ENCODE measurements at regions not wholly inside any gene's neighbourhood (a gene's known extent, or its start where the extent isn't known, plus 50 kb on each side); places are given as distances from the start of the nearest gene placed in this dataset.

- Histone ChIP-seq H3K9me3 (ENCODE audit: control insufficient read depth, low read length) (no peaks in the 10 kb centered on the region), H3K4me3 (ENCODE audit: low read length) (no peak overlapping the region), H3K27ac (ENCODE audit: low read depth, low read length) (no peak overlapping the region), H3K4me1 (ENCODE audit: control insufficient read depth, insufficient read depth, low read length) (peaks cover 14% of the 10 kb centered on the region), H3K27me3 (ENCODE audit: control insufficient read depth, insufficient read depth, low read length, poor library complexity, severe bottlenecking) (no peaks in the 10 kb centered on the region), H3K36me3 (ENCODE audit: control insufficient read depth, insufficient read depth, low read length) (no peaks in the 10 kb centered on the region), H3K9ac (ENCODE audit: extremely low read depth, low read length, poor library complexity, severe bottlenecking) (no peak overlapping the region)
- Mint-ChIP-seq H3K27me3 (ENCODE audit: insufficient read depth) (peaks cover 2% of the 10 kb centered on the region), H3K4me3 (no peak overlapping the region), H3K36me3 (ENCODE audit: low read depth) (no peaks in the 10 kb centered on the region), H3K9me3 (no peaks in the 10 kb centered on the region), H3K4me1 (peaks cover 28% of the 10 kb centered on the region), H3K27ac (no peak overlapping the region)
- TF ChIP-seq CTCF (conservative IDR thresholded peaks at IDR 0.05): no peak
- WGBS, 2 experiments (ENCODE audit: insufficient coverage in 1 of 2, insufficient read length in 1 of 2): 87 to 90% methylated on average over 2 to 5 of the region's 5 CpGs
- DNase-seq: no peak
Observed at GRCh38 chr3:197352382-197352781, 54.0 kb upstream of the DLG1 start.

- no peak overlapping the region for H3K27ac ChIP-seq (ENCODE audit: low read depth, low read length)
- WGBS, 2 experiments (ENCODE audit: insufficient coverage in 1 of 2, insufficient read length in 1 of 2): 93 to 96% methylated on average over 6 to 12 of the region's 13 CpGs
- peaks cover 22% of the 10 kb centered on the region for H3K4me1 Mint-ChIP-seq
- H3K9ac ChIP-seq (ENCODE audit: extremely low read depth, low read length, poor library complexity, severe bottlenecking): no peak overlapping the region
- no peak for TF ChIP-seq CTCF (conservative IDR thresholded peaks at IDR 0.05)
- H3K9me3 Mint-ChIP-seq: no peaks in the 10 kb centered on the region
- no peak for DNase-seq
- H3K27me3 ChIP-seq (ENCODE audit: control insufficient read depth, insufficient read depth, low read length, poor library complexity, severe bottlenecking): no peaks in the 10 kb centered on the region
- H3K4me1 ChIP-seq (ENCODE audit: control insufficient read depth, insufficient read depth, low read length): peaks cover 11% of the 10 kb centered on the region
- H3K27ac Mint-ChIP-seq: no peak overlapping the region
- no peaks in the 10 kb centered on the region for H3K9me3 ChIP-seq (ENCODE audit: control insufficient read depth, low read length)
- no peak overlapping the region for H3K4me3 ChIP-seq (ENCODE audit: low read length)
- no peak overlapping the region for H3K4me3 Mint-ChIP-seq
- H3K27me3 Mint-ChIP-seq (ENCODE audit: insufficient read depth): peaks cover 2% of the 10 kb centered on the region
- no peaks in the 10 kb centered on the region for H3K36me3 Mint-ChIP-seq (ENCODE audit: low read depth)
- H3K36me3 ChIP-seq (ENCODE audit: control insufficient read depth, insufficient read depth, low read length): no peaks in the 10 kb centered on the region
Observed at GRCh38 chr3:197350446-197350845, 52.0 kb upstream of the DLG1 start.

GRCh38 chr3:197349368-197349767 lies 51.0 kb upstream of the DLG1 start:
- Mint-ChIP-seq H3K27me3 (ENCODE audit: insufficient read depth) (peaks cover 2% of the 10 kb centered on the region), H3K27ac (no peak overlapping the region), H3K36me3 (ENCODE audit: low read depth) (no peaks in the 10 kb centered on the region), H3K4me1 (peaks cover 13% of the 10 kb centered on the region), H3K4me3 (no peak overlapping the region), H3K9me3 (no peaks in the 10 kb centered on the region)
- no peaks in the 10 kb centered on the region for H3K27me3 ChIP-seq (ENCODE audit: control insufficient read depth, insufficient read depth, low read length, poor library complexity, severe bottlenecking)
- DNase-seq: peak; percentile 74
- H3K4me1 ChIP-seq (ENCODE audit: control insufficient read depth, insufficient read depth, low read length): peaks cover under 1% of the 10 kb centered on the region
- no peak overlapping the region for H3K4me3 ChIP-seq (ENCODE audit: low read length)
- no peak overlapping the region for H3K27ac ChIP-seq (ENCODE audit: low read depth, low read length)
- no peak for TF ChIP-seq CTCF (conservative IDR thresholded peaks at IDR 0.05)
- WGBS, 2 experiments (ENCODE audit: insufficient coverage in 1 of 2, insufficient read length in 1 of 2): 51 to 87% methylated on average over 6 to 8 of the region's 8 CpGs
- no peak overlapping the region for H3K9ac ChIP-seq (ENCODE audit: extremely low read depth, low read length, poor library complexity, severe bottlenecking)
- H3K36me3 ChIP-seq (ENCODE audit: control insufficient read depth, insufficient read depth, low read length): no peaks in the 10 kb centered on the region
- H3K9me3 ChIP-seq (ENCODE audit: control insufficient read depth, low read length): no peaks in the 10 kb centered on the region
